Gastrocnemius medialis (tissue), 4 donors: ENCODE measurements at regions not wholly inside any gene's neighbourhood (a gene's known extent, or its start where the extent isn't known, plus 50 kb on each side); places are given as distances from the start of the nearest gene placed in this dataset.

Experiments
- ATAC-seq, 2 donors: fragments of 150-250 bp; one replicate each; pipeline ENCODE4 v1.9.1; 2016
- DNase-seq, 2 donors: peaks; one replicate each; pipeline ENCODE4 v3.0.0-alpha.2; 2019
- H3K27ac ChIP-seq, 4 donors: fragments of 200-600 bp; sonication (generic); 1 replicate in 1 of 4; 2 replicates in 3 of 4; pipeline ENCODE4 v1.5.1; 2016 to 2018; ENCODE audit warnings: mild to moderate bottlenecking in 2 of 4, moderate library complexity in 1 of 4
- H3K27me3 ChIP-seq, 3 donors: fragments of 200-600 bp; sonication (generic) in 2 of 3; 1 replicate in 1 of 3; 2 replicates in 2 of 3; pipeline versions ENCODE4 v1.5.1 to v1.6.0; 2016 to 2019; ENCODE audit warnings: mild to moderate bottlenecking in 1 of 3, moderate library complexity in 1 of 3
- H3K36me3 ChIP-seq, 2 donors: fragments of 200-600 bp; sonication (generic) in 1 of 2; one replicate each; pipeline ENCODE4 v1.5.1; 2017 to 2018
- H3K4me1 ChIP-seq, 2 donors: fragments of 200-600 bp; sonication (generic) in 1 of 2; one replicate each; pipeline ENCODE4 v1.5.1; 2016 to 2017; ENCODE audit warnings: mild to moderate bottlenecking in 2 of 2
- H3K4me3 ChIP-seq, 4 donors: fragments of 200-600 bp; sonication (generic) in 3 of 4; 1 replicate in 1 of 4; 2 replicates in 3 of 4; pipeline ENCODE4 v1.5.1; 2016 to 2019; ENCODE audit warnings: mild to moderate bottlenecking in 2 of 4
- H3K9me3 ChIP-seq, 3 donors: fragments of 200-600 bp; sonication (generic) in 2 of 3; 1 replicate in 1 of 3; 2 replicates in 2 of 3; pipeline ENCODE4 v1.5.1; 2016 to 2019
- CTCF ChIP-seq, 5 experiments: fragments of 450-650 bp in 3 of 5; fragments of 200-600 bp in 2 of 5; sonication (generic) in 2 of 5; IDR thresholded peaks in 4 of 5; conservative IDR thresholded peaks in 1 of 5; 1 replicate in 4 of 5; 2 replicates in 1 of 5; pipeline ENCODE4 v1.5.1; 2016 to 2019; ENCODE audit warnings: antibody characterized with exemption in 5 of 5, mild to moderate bottlenecking in 3 of 5, moderate library complexity in 3 of 5
- POLR2A ChIP-seq, 2 donors: fragments of 450-650 bp; IDR thresholded peaks; one replicate each; pipeline ENCODE4 v1.6.1; 2017; ENCODE audit warnings: antibody characterized with exemption in 2 of 2, mild to moderate bottlenecking in 2 of 2, moderate library complexity in 2 of 2
- in situ Hi-C, 4 donors: fragments of 200-750 bp; cut with MboI; loops; one replicate each; pipeline versions ENCODE4 v1.15.0 to v1.8.0; 2017; ENCODE audit warnings: low sequenced_read_pairs in 4 of 4
- intact Hi-C: fragments of 100-400 bp; cut with DNase I; formaldehyde crosslinking; loops from one replicate; pipeline ENCODE4 v1.15.1; 2023; ENCODE audit warnings: low total_unique reads

- H3K4me3 ChIP-seq, result no peak overlapping the region
- intact Hi-C loops (no loop called here), in situ Hi-C loops (no loop called here)
- H3K27me3 ChIP-seq, result no peaks in the 10 kb centered on the region
- DNase-seq (no peak), ATAC-seq (no peak)
- no peak overlapping the region for H3K27ac ChIP-seq
- TF ChIP-seq POLR2A (IDR thresholded peaks at IDR 0.05), result no peak
- no peak for TF ChIP-seq CTCF (IDR thresholded peaks at IDR 0.05 in 4 of 5, conservative IDR thresholded peaks at IDR 0.05 in 1 of 5)
- H3K9me3 ChIP-seq, result no peaks in the 10 kb centered on the region
- H3K4me1 ChIP-seq, result no peaks in the 10 kb centered on the region
- no peaks in the 10 kb centered on the region for H3K36me3 ChIP-seq
Measured at GRCh38 chr10:44766631-44767030, 144.5 kb upstream of the TMEM72 start.

GRCh38 chr10:44769450-44769849, 141.7 kb upstream of the TMEM72 start:
- H3K27me3 ChIP-seq, result no peaks in the 10 kb centered on the region
- H3K27ac ChIP-seq, result no peak overlapping the region
- no peak for TF ChIP-seq POLR2A (IDR thresholded peaks at IDR 0.05)
- no peak for TF ChIP-seq CTCF (IDR thresholded peaks at IDR 0.05 in 4 of 5, conservative IDR thresholded peaks at IDR 0.05 in 1 of 5)
- no peaks in the 10 kb centered on the region for H3K4me1 ChIP-seq
- H3K9me3 ChIP-seq, result no peaks in the 10 kb centered on the region
- in situ Hi-C loops (no loop called here), intact Hi-C loops (no loop called here)
- H3K36me3 ChIP-seq, result no peaks in the 10 kb centered on the region
- ATAC-seq (no peak), DNase-seq (no peak)
- no peak overlapping the region for H3K4me3 ChIP-seq

- no peak for TF ChIP-seq CTCF (IDR thresholded peaks at IDR 0.05 in 4 of 5, conservative IDR thresholded peaks at IDR 0.05 in 1 of 5)
- no peak for TF ChIP-seq POLR2A (IDR thresholded peaks at IDR 0.05)
- no peaks in the 10 kb centered on the region for H3K27me3 ChIP-seq
Measured at GRCh38 chr10:44771233-44771995, 139.7 kb upstream of the TMEM72 start.

GRCh38 chr10:44773565-44773964, 137.6 kb upstream of the TMEM72 start:
- DNase-seq (no peak), ATAC-seq (no peak)
- H3K4me3 ChIP-seq, result no peak overlapping the region
- no peak overlapping the region for H3K27ac ChIP-seq
- no peaks in the 10 kb centered on the region for H3K36me3 ChIP-seq
- in situ Hi-C loops, result no loop called here
- intact Hi-C loops, result no loop called here
- H3K9me3 ChIP-seq, result no peaks in the 10 kb centered on the region
- TF ChIP-seq POLR2A (IDR thresholded peaks at IDR 0.05) (no peak), CTCF (IDR thresholded peaks at IDR 0.05 in 4 of 5, conservative IDR thresholded peaks at IDR 0.05 in 1 of 5) (no peak)
- no peaks in the 10 kb centered on the region for H3K27me3 ChIP-seq
- H3K4me1 ChIP-seq, result no peaks in the 10 kb centered on the region

More at GRCh38 chr10:44771233-44771995, 139.7 kb upstream of the TMEM72 start:
- intact Hi-C loops (no loop called here), in situ Hi-C loops (no loop called here)
- no peak for DNase-seq
- ATAC-seq, result no peak
- no peak overlapping the region for H3K27ac ChIP-seq
- no peaks in the 10 kb centered on the region for H3K9me3 ChIP-seq
- H3K36me3 ChIP-seq, result no peaks in the 10 kb centered on the region
- no peaks in the 10 kb centered on the region for H3K4me1 ChIP-seq
- no peak overlapping the region for H3K4me3 ChIP-seq
